ENCODE measurements at regions not wholly inside any gene's neighbourhood (a gene's known extent, or its start where the extent isn't known, plus 50 kb on each side); places are given as distances from the start of the nearest gene placed in this dataset.

DNA sequence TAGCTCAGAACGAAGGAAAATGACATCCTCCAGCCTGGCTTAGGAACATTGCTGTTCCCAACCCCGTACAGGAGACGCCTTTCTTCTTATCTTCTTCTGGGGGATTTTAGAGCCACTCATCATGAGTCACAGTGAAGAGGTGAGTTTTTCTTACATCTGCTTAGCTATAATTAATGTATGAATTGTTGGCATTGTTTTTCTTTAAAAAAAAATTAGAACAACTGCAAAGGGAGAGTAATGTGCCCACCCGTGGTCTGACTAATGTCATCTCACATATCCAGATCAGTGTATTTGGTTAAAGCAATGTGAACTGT lies 310.6 kb upstream of the TSHZ3 start:
- Histone ChIP-seq H3K27ac (replicated peaks) (no peak overlapping the region), H3K27me3 (ENCODE audit: insufficient read depth, poor library complexity, severe bottlenecking) (no peaks in the 10 kb centered on the region), H3K4me3 (replicated peaks; ENCODE audit: insufficient read depth, low read length) (no peak overlapping the region)
- DNase-seq (ENCODE audit: low read depth in 1 of 2, low spot score in 1 of 2): no peak
- TF ChIP-seq CTCF (IDR thresholded peaks at IDR 0.05; ENCODE audit: insufficient read depth, low read length) (no peak), SPI1 (IDR thresholded peaks at IDR 0.05; ENCODE audit: borderline replicate concordance, low read depth) (no peak), REST (IDR thresholded peaks at IDR 0.05; ENCODE audit: insufficient replicate concordance, low read depth) (no peak), POLR2AphosphoS5 (IDR thresholded peaks at IDR 0.05; ENCODE audit: low read depth) (no peak), GABPA (IDR thresholded peaks at IDR 0.05; ENCODE audit: low read depth) (no peak)

- H3K27me3 ChIP-seq (ENCODE audit: insufficient read depth, poor library complexity, severe bottlenecking): no peaks in the 10 kb centered on the region
- TF ChIP-seq SPI1 (IDR thresholded peaks at IDR 0.05; ENCODE audit: borderline replicate concordance, low read depth) (no peak), CTCF (IDR thresholded peaks at IDR 0.05; ENCODE audit: insufficient read depth, low read length) (no peak), REST (IDR thresholded peaks at IDR 0.05; ENCODE audit: insufficient replicate concordance, low read depth) (no peak), GABPA (IDR thresholded peaks at IDR 0.05; ENCODE audit: low read depth) (no peak), POLR2AphosphoS5 (IDR thresholded peaks at IDR 0.05; ENCODE audit: low read depth) (no peak)
- DNase-seq (ENCODE audit: low read depth in 1 of 2, low spot score in 1 of 2): no peak
- H3K27ac ChIP-seq (replicated peaks): no peak overlapping the region
- H3K4me3 ChIP-seq (replicated peaks; ENCODE audit: insufficient read depth, low read length): no peak overlapping the region
Measured at GRCh38 chr19:31664096-31664495, 314.9 kb upstream of the TSHZ3 start.

- H3K27me3 ChIP-seq (ENCODE audit: insufficient read depth, poor library complexity, severe bottlenecking): no peaks in the 10 kb centered on the region
- DNase-seq (ENCODE audit: low read depth in 1 of 2, low spot score in 1 of 2): no peak
- H3K27ac ChIP-seq (replicated peaks): no peak overlapping the region
- TF ChIP-seq CTCF (IDR thresholded peaks at IDR 0.05; ENCODE audit: insufficient read depth, low read length): no peak
- no peak for TF ChIP-seq GABPA (IDR thresholded peaks at IDR 0.05; ENCODE audit: low read depth)
- TF ChIP-seq REST (IDR thresholded peaks at IDR 0.05; ENCODE audit: insufficient replicate concordance, low read depth): no peak
- TF ChIP-seq POLR2AphosphoS5 (IDR thresholded peaks at IDR 0.05; ENCODE audit: low read depth): no peak
- TF ChIP-seq SPI1 (IDR thresholded peaks at IDR 0.05; ENCODE audit: borderline replicate concordance, low read depth): no peak
- no peak overlapping the region for H3K4me3 ChIP-seq (replicated peaks; ENCODE audit: insufficient read depth, low read length)
Measured at GRCh38 chr19:31664997-31665396, 315.8 kb upstream of the TSHZ3 start.

Measured in HL-60 (cell line).